Activated CD4-positive, alpha-beta T cell treated with anti-CD3 and anti-CD28 coated beads, Interleukin-10, Interleukin-2, amounts not matched to agents 100 ng/mL and 50 ng/mL, durations not matched to agents 16 hours and 8 hours (primary cell): ENCODE measurements at regions not wholly inside any gene's neighbourhood (a gene's known extent, or its start where the extent isn't known, plus 50 kb on each side); places are given as distances from the start of the nearest gene placed in this dataset.
"Not testable (repeated sequence)": the region's sequence is repeated elsewhere in the genome, so short reads cannot be mapped to it uniquely, and the experiment has no call there.

Source experiments
- DNase-seq: peaks from one replicate; pipeline ENCODE4 v3.0.0-alpha.2; 2020

DNA sequence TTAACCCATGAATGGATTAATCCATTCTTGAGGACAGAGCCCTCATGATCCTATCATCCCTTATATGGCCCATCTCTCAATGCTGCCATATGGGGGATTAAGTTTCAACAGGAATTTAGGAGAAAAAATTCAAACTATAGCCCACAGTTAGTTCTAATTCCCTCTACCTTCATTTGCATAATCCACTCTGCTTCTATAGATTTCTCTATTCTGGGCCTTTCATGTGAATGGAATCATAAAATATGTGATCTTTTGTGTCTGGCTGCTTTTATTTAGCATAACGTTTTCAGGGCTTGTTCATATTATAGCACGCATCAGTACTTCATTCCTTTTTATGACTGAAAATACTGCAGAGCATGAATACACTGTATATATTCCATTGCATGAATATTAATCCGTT lies 55.4 kb downstream of the CTSL start:
- DNase-seq = no peak

DNA sequence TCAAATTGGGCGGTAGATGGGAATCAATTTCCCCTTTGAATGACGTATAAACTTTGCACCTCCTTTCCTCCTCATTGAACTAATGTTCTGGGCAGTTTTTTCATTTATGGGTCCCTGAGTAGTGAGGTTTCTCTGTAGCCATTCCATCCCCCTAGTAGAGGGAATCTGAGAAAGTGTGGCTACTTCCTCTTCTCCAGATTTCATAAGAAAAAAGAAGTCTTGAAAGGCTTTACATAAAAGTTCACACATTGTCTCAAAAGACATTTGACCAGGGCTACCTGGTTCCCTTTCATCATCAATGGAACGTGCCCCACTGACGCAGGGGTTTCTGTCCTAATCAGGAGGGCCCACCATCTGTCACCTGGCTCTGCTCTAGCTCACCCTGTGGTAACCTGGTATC lies 57.3 kb downstream of the CTSL start:
- no peak for DNase-seq

DNA sequence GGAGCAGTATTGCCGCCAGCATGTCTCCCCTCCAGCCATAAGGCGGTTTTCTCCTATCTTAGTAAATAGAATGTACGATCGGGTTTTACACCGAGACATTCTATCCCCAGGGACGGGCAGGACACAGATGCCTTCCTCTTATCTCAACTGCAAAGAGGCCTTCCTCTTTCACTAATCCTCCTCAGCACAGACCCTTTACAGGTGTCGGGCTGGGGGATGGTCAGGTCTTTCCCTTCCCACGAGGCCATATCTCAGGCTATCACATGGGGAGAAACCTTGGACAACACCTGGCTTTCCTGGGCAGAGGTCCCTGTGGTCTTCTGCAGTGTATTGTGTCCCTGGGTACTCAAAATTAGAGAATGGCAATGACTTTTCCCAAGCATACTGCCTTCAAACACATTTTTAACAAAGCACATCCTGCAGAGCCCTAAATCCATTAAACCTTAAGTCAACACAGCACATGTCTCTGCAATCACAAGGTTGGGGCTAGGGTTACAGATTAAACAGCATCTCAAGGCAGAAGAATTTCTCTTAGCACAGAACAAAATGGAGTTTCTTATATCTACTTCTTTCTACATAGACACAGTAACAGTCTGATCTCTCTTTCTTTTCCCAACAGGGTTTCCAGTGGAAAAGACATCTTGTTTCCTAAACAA lies 59.5 kb downstream of the CTSL start:
- DNase-seq = not testable (repeated sequence)

DNA sequence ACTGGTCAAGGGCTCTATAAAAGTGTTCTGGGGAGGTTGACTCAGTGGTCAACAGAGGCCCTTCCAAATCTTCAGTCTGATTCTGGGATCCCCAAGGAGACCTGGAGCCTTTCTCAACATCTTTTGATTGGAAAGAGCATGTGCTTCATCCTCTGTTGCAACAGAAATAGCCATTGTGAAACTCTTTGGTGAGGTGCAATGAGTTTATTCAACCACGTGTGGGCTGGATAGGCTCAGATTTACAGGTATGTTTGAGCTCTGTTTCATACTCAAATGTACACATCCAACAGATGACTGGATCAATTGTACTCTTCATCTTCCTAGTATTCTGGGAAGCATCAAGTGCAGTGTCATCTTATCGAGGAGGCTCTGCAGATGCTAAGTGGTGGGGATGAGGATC lies 60.5 kb downstream of the CTSL start:
- DNase-seq = no peak

DNA sequence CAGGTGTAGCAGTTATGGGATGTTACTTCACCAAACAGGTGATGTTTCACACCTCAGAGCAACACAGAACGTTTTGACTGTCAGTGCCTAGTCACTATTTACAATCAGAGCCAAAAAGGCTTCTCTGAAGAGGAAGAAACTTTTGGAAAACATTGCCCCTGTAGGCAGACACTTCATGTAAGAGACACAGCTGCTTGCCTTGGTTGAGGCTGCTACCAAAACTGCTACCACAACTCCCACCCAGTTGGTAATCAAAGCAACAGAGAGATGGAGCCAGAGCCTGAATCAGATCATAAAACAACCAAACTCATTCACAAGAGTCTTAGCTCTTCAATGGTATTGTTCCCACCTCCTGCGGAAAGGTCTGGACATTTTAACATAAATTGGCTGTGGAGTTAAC lies 61.0 kb downstream of the CTSL start:
- no peak for DNase-seq

DNA sequence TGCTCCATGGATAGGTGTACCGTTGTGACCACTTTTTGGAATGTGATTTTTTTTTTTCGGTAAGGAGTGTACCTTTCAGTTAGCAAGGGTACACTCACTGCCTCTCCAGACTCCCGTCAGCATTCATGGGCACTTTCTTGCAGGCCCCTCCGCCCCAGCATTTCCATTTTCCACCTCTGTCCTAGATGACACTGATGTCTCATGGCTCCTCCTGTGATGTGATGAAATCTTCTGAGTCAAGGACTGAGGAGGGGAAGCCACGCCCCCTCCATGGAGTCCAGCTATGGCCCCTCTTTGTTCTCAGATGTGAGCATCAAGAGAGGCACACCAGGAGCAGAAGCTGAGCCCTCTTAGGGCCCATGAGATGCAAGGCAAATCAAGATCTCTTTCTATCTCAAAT lies 61.8 kb downstream of the CTSL start:
- no peak for DNase-seq

DNA sequence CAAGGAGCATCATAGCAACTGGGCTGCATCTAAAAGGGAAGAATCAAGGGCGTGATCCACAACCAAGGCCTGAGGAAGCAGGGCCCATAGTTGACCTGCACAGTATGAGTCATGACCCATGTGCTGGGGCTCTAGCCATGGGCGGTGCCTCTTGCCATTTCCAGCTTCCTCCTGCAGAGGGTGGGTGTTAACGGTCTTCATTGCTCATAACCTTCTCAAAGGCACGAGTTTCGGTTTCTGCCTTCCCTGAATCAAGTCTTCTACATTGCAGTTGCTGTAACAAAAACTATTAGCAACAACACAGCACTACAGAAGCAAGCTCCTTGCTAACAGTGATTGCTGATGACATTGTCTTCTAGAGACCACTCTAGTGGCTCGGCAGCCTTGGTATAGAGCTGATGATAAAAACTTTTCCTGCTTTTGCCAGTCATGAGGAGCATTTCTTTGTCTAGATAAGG lies 66.9 kb downstream of the CTSL start:
- peak; percentile 89 for DNase-seq

DNA sequence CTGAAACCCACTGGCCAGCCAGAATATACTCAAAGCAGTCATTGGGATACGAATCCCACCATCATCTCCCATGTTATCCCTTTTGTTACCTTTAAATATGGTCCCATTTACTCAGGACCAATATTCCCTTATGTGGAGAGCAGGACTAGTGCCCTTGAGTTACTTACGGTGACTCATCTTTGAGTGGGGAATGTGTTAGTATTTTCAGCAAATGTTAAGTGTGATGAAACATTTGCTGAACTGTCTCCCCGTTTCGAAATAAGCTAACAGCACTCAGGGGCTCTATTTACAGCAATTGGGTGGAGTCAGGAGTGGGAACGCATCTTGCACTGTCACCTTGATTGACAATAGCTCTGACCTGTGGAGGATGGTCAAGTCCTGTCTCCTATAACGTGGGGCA lies 67.4 kb downstream of the CTSL start:
- DNase-seq = peak; percentile 61

DNA sequence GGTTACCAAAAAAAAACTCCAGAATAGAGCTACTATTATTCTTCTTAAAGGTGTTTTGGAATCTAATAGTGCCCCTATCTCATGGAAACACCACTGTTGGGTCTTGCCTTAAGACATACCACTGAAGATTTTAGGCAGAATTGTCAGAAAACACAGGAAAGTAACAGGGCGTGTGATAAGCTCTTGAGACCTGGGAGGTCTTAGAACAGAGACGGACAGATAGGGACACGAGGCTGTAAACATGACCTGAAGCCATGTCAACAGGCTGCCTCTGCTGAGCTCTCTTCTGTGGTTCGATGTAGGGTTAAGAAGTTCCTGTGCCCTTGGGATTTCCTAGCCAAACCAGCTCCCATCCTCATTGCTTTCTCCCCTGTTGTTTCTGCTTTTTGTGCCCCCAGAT lies 69.3 kb downstream of the CTSL start:
- no peak for DNase-seq

DNA sequence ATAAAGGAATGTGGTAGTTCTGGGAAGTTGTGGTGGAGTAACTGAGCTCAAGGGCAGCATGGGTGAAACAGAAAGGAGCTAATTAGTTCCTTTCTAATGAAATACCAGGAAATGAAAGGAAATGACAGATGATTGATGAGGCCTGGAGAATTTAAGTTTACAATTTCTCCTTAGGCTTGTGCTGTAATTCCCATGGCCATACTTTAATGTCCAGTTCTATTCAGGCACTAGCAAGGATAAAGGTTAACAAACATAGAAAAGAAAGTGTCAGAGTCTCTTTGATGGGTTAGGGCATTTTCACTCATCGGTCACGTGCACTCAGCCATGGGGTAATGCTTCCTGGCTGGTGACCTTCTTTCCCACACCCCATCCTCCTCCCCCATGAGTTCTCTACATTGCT lies 70.3 kb downstream of the CTSL start:
- DNase-seq = no peak

DNA sequence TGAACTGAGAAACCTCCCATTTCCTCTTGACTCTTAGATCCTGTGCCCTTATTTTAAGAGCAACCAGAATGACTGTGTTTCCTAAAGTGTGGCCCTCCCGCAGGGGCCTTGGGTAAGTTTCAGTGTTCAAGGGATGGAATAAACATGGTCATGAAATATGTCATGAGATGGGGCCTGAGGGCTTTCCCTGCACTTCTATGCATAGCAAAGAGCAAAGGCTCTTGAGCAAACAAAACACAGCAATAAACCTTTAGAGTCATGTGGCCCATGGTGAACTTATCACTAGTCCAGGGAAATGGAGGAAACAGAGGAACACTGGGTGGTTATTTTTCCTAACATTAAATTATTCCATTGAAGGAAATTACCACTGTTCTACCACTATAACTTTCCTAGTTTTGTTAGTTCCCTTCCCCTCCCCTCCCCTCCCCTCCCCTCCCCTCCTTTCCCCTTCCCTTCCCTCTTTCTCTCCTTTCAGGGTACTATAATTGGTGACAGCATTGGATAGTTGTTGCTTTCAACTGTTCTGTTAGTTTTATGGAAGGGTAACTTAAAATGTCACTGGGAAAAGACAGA lies 72.4 kb downstream of the CTSL start:
- peak; percentile 5 for DNase-seq

DNA sequence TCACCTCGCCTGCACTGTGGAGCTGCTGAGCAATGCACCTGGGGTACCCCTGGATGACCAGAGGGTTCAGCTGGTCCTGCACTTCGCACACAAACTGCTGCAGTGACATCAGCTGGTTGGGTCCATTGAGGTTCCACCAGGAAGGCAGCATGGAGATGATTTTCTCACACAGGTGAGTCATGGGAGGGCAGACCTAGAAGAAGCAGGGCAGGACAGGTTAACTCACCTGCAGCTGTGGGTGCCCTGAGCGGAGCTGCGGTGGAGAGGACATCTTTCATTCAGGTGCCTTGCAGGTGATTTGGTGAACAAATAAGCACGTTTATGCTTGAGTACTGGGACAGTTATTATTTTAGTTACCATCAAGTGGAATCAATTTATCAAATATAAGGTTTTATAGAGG lies 73.6 kb downstream of the CTSL start:
- no peak for DNase-seq

DNA sequence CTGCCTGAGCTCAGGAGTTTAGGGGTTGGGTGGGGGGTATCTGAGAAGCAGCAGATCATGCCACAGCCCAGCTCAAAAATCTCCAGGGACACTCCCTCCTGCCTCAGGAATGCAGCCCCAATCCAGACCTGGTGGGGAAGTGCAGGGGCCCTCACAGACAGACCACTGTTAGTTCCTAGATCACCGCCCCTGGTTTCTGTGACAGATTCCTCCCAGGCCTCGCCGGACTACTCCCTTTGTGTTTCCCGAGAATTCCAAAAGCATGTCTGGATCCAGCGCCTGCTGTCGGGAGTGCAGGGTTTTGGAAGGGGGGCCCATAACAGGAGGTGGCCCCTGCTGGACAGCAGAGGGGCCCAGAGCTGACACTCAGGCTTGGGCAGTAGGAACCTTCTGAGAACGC lies 74.5 kb downstream of the CTSL start:
- DNase-seq = no peak

DNA sequence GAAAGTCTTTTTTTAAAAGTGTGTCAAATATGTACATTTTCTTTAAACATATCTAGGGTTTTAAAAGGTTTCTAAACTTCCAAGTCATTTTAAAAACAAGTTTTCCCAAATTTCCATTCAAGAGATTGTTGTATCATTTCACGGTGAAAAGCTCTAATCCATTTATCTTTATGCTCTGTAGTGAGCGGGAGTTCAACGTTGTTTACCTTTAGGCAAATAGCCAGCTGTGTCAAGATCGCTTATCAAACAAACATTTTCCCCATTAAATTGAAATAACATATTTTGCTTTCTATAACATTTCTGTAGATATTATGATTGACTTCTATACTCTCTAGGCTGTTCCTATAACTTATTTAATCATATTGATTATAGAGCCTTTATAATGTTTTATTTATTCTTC lies 75.1 kb downstream of the CTSL start:
- DNase-seq = no peak

DNA sequence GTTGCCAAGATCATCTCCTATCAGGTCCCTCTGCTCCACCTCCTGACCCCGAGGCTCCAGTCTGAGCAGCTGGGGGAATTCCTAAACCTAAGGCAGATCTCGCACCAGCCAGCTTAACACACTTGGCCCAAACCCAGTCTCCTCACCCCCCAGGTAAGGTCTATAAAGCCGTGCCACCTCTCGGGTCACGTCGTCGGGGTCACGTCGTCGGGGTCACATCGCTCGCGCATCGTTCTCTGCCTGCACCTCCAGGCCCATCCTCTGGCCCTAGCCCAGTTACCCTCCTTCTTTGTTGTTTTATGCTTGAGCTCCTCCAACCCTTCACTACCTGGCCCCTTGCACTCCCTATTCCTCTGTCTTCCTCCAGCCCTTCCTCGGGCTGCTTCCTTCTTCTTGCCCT lies 77.2 kb downstream of the CTSL start:
- DNase-seq = no peak

DNA sequence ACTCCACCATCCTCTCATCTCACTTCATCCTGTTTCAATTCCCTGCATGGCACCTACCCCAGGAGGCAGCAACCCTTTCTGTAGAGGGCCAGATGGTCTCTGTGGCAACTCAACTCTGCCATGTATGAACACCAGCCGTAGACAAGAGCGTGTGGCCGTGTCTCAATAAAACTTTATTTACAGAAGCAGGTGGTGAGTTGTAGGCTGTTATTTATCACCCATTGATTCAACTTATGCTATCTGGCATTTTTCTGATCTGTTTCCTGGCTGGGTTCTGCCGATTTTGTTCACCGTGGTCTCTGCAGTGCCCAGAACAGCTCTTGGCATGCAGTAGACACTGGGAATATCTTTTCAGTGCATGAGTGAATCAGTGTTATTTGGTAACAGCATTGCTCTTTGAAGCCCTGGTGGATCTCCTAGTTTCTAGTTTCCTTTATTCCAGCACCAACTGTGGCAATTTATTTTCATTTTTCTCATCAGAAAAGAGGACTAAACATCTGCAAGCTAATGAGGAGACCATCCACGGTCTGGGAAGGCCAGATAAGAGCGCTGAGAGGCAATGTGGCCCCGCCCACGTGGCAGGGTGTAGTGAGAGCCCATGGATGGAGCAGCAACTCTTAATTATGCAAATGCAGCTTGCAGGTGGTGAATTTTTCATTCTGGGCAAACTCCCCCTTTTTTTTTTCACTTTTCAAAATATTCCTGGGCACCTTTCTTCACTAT lies 77.9 kb downstream of the CTSL start:
- no peak for DNase-seq

DNA sequence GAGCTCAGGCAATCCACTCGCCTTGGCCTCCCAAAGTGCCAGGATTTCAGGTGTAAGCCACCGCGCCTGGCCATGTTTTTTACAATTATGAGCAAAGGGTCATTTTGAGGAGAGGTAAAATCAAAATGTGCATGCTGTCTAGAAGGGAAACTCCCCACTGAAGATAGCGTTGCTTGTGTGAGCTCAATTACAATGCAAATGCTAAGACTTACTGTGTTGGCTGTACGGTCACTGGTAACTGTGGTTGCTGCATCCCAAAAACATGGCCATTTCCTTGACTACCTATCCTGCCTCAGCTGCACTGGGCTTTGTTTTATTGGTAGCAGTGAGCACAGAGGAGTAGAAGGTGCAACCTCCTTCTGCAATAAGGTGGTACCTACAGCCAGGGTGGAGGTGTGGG lies 77.4 kb upstream of the SPATA31E1 start:
- DNase-seq = no peak

DNA sequence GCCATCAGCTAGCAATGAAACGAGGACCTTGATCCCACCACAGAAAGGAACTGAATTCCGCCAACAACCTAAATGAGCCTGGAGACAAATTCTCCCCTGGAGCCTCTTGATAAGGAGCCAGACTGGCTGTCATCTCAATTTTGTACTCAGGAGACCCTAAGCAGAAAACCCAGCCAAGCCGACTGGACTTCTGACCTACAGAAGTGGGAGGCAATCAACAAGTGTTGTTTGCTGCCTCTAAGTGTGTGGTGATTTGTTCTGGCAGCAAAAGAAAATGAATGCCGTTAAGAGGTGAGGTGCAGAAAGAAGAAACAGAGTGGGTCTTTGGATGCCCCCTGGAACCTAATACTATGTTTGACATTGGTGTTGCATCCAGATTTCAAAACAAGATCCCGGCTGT lies 72.7 kb upstream of the SPATA31E1 start:
- no peak for DNase-seq

DNA sequence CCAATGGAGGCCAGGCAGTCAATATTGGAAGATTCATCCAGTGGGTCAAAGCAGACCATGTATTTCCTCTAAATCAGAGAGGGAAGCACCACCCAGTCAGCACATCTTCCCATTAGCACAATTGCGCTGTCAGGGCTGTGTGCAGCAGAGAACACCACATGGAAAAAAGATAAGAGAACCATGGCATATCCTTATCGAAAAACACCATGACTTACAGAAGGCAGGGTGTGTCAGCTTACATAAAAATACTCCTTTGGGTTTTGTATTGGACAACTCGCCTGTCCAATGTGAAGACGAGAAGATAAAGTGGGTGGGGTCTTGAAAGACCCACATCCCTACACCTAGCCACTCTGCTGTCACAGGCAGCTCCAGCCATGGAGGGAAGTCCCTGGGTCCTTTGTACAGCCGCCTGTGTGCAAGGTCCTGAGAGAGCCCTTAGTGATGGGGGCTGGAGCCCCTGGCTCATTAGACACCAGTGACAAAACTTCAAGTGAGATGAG lies 71.9 kb upstream of the SPATA31E1 start:
- DNase-seq = no peak

DNA sequence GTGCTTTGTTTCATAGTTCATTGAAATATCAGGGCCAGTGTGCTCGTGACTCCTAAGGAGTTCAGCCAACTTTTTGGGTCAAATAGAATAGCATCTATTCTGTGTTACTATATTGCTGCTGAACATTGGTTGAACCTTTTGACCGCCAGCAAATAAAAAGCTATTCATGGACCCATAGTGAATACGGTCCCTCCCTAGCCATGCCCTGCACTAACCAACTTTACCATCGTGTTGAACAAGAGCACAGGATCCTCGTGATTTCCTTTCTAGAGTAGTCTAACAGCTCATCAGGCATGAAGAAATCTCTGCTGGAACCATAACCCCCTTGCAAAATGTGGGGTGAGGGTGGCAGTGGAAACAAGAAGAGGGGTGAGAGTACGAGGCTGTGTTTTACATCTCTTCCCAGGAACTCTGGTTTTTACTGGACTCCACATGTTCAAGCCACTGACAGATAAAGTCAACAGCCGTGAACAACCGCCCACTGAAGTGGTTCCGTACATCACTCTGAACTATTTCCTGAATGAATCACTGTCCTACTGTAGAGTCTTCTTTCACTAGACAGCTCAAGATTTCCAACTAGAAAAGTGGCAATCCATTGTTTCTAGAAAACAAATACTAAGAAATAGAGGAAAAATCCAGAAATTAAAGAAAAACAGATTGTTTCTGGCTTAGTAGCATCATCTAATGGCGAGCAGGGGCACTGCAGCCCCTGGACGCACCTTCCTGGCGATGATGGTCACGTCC lies 70.1 kb upstream of the SPATA31E1 start:
- DNase-seq = peak; percentile 59

DNA sequence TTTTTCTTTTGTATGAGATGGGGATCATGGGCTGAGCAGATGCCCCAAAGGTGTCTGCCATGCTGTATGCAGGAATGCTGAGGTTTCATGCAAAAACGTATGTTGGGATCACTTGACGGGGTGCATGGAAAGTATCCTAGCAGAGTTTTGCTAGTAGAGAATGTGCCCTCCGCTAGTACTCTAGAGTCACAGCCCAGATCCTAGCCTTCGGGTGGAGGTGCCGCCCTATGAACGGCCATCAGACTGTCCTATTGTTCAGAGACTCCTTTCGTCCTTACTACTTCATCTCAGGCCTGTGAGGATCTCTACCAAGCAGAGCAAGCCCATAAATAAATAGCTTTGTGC lies 69.6 kb upstream of the SPATA31E1 start:
- DNase-seq = no peak

DNA sequence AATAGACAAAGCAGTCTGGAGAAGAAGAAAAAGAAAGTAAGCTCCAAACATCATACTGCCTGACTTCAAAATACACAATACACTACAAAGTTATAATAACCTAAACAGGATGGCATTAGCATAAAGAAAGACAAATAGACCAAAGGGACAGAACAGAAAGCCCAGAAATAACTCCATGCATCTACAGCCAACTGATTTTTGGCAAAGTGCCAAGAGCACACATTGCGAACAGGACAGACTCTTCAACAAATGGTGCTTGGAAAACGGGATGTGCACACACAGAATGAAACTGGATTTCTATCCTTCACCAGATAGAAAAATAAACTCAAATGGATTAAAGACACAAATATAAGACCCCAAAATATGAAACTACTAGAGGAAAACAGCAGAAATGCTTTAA lies 66.6 kb upstream of the SPATA31E1 start:
- DNase-seq = no peak

DNA sequence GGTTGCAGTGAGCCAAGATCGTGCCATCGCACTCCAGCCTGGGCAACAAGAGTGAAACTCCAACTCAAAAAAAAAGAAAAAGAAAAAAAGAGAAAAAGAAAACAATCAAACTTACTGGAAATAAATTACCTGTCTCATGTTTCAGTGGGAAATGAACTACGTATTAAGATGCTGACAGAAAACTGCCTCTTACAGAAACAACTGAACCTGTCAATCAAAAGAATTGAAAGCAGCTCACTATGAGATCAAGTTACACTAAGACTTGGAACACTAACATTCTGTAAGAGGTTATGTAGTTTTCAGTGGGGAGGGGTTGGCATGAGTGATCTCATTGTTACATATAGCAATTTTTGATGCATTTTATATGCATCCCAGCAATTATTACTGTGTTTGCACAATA lies 64.4 kb upstream of the SPATA31E1 start:
- no peak for DNase-seq
